IPS DF 6.9 (cell line): ENCODE measurements at regions not wholly inside any gene's neighbourhood (a gene's known extent, or its start where the extent isn't known, plus 50 kb on each side); places are given as distances from the start of the nearest gene placed in this dataset.
"Not testable (repeated sequence)": the region's sequence is repeated elsewhere in the genome, so short reads cannot be mapped to it uniquely, and the experiment has no call there.

Source experiments
- DNase-seq: peaks from one replicate; pipeline ENCODE4 v3.0.0-alpha.2; 2013; ENCODE audit warnings: low read depth, low spot score
- H3K27ac ChIP-seq: one replicate; pipeline ENCODE4 v1.5.1; 2013; ENCODE audit warnings: low read length, control low read depth
- H3K27me3 ChIP-seq: 2 replicates; pipeline ENCODE4 v1.6.1; 2013; ENCODE audit warnings: mild to moderate bottlenecking, low read length; ENCODE audit not compliant: control insufficient read depth, insufficient read depth
- H3K36me3 ChIP-seq: 2 replicates; pipeline ENCODE4 v1.6.1; 2013; ENCODE audit warnings: low read length; ENCODE audit not compliant: control insufficient read depth, insufficient read depth
- H3K4me1 ChIP-seq: 2 replicates; pipeline ENCODE4 v1.6.1; 2013; ENCODE audit warnings: low read length; ENCODE audit not compliant: control insufficient read depth, insufficient read depth
- H3K4me3 ChIP-seq: 2 replicates; pipeline ENCODE4 v1.5.1; 2013; ENCODE audit warnings: mild to moderate bottlenecking, low read length
- H3K9me3 ChIP-seq: 2 replicates; pipeline ENCODE4 v1.6.1; 2013; ENCODE audit warnings: low read length, inconsistent platforms; ENCODE audit not compliant: control insufficient read depth, insufficient read depth
- WGBS: extraction: QIAGEN DNeasy Blood & Tissue Kit; methylation state at CpG from one replicate; pipeline ENCODE4 v1.1.7; 2013; ENCODE audit warnings: mixed read lengths, missing lambda C conversion rate; ENCODE audit not compliant: insufficient read length, insufficient coverage; 5-methylcytosine and 5-hydroxymethylcytosine counted together

GRCh38 chr15:49721621-49722020, 100.8 kb downstream of the DTWD1 start:
- Histone ChIP-seq H3K9me3 (no peaks in the 10 kb centered on the region), H3K27ac (no peak overlapping the region), H3K4me3 (no peak overlapping the region), H3K4me1 (no peaks in the 10 kb centered on the region), H3K36me3 (no peaks in the 10 kb centered on the region), H3K27me3 (no peaks in the 10 kb centered on the region)
- WGBS: 100% methylated on average over 1 of the region's 1 CpG
- no peak for DNase-seq

- Histone ChIP-seq H3K27me3 (no peaks in the 10 kb centered on the region), H3K4me3 (no peak overlapping the region), H3K9me3 (no peaks in the 10 kb centered on the region), H3K36me3 (no peaks in the 10 kb centered on the region), H3K4me1 (no peaks in the 10 kb centered on the region), H3K27ac (no peak overlapping the region)
- no CpG with 5 or more reads among the region's 2 CpGs for WGBS
- DNase-seq: no peak
Measured at GRCh38 chr15:49723981-49724380, 103.1 kb downstream of the DTWD1 start.

GRCh38 chr15:49731187-49732099, 110.6 kb downstream of the DTWD1 start:
- Histone ChIP-seq H3K27ac (no peak overlapping the region), H3K36me3 (no peaks in the 10 kb centered on the region), H3K4me1 (no peaks in the 10 kb centered on the region), H3K9me3 (peaks cover 1% of the 10 kb centered on the region; the same call in 1 of the 2 replicates), H3K4me3 (no peak overlapping the region), H3K27me3 (no peaks in the 10 kb centered on the region; the same call in 1 of the 2 replicates)
- WGBS: no CpG with 5 or more reads among the region's 5 CpGs
- DNase-seq: no peak

GRCh38 chr15:49732109-49732508, 111.3 kb downstream of the DTWD1 start:
- not testable (repeated sequence) for DNase-seq, H3K4me3 ChIP-seq, H3K27ac ChIP-seq, H3K9me3 ChIP-seq, H3K36me3 ChIP-seq, H3K4me1 ChIP-seq, H3K27me3 ChIP-seq
- no CpG with 5 or more reads among the region's 10 CpGs for WGBS

GRCh38 chr15:49734089-49734488, 113.2 kb downstream of the DTWD1 start:
- no CpG with 5 or more reads among the region's 1 CpG for WGBS
- H3K4me3 ChIP-seq, H3K27me3 ChIP-seq, H3K4me1 ChIP-seq, H3K9me3 ChIP-seq, DNase-seq, H3K27ac ChIP-seq, H3K36me3 ChIP-seq: not testable (repeated sequence)

GRCh38 chr15:49734831-49735508, 114.1 kb downstream of the DTWD1 start:
- Histone ChIP-seq H3K27ac (no peak overlapping the region), H3K4me1 (no peaks in the 10 kb centered on the region), H3K4me3 (no peak overlapping the region), H3K9me3 (peaks cover 1% of the 10 kb centered on the region; the same call in 1 of the 2 replicates), H3K36me3 (no peaks in the 10 kb centered on the region), H3K27me3 (no peaks in the 10 kb centered on the region; the same call in 1 of the 2 replicates)
- no CpG with 5 or more reads among the region's 4 CpGs for WGBS
- DNase-seq: no peak

- H3K27ac ChIP-seq: no peak overlapping the region
- H3K4me3 ChIP-seq: no peak overlapping the region
- peaks cover 1% of the 10 kb centered on the region; the same call in 1 of the 2 replicates for H3K9me3 ChIP-seq
- no peak for DNase-seq
- no peaks in the 10 kb centered on the region; the same call in 1 of the 2 replicates for H3K27me3 ChIP-seq
- no peaks in the 10 kb centered on the region for H3K4me1 ChIP-seq
- H3K36me3 ChIP-seq: no peaks in the 10 kb centered on the region
Measured at GRCh38 chr15:49737127-49737526, 116.3 kb downstream of the DTWD1 start.

GRCh38 chr15:49741712-49742111, 120.9 kb downstream of the DTWD1 start:
- DNase-seq: no peak
- H3K27me3 ChIP-seq: no peaks in the 10 kb centered on the region
- no peaks in the 10 kb centered on the region for H3K4me1 ChIP-seq
- no peak overlapping the region for H3K27ac ChIP-seq
- H3K36me3 ChIP-seq: no peaks in the 10 kb centered on the region
- H3K9me3 ChIP-seq: no peaks in the 10 kb centered on the region
- H3K4me3 ChIP-seq: no peak overlapping the region

- Histone ChIP-seq H3K27ac (no peak overlapping the region), H3K4me3 (no peak overlapping the region), H3K4me1 (no peaks in the 10 kb centered on the region), H3K36me3 (no peaks in the 10 kb centered on the region), H3K9me3 (no peaks in the 10 kb centered on the region), H3K27me3 (no peaks in the 10 kb centered on the region)
- no peak for DNase-seq
- no CpG with 5 or more reads among the region's 3 CpGs for WGBS
Measured at GRCh38 chr15:49742381-49742780, 121.5 kb downstream of the DTWD1 start.

- Histone ChIP-seq H3K4me3 (no peak overlapping the region), H3K36me3 (no peaks in the 10 kb centered on the region), H3K4me1 (no peaks in the 10 kb centered on the region), H3K27me3 (no peaks in the 10 kb centered on the region), H3K9me3 (no peaks in the 10 kb centered on the region), H3K27ac (no peak overlapping the region)
- DNase-seq: no peak
- WGBS: no CpG with 5 or more reads among the region's 1 CpG
Measured at GRCh38 chr15:49747340-49747739, 126.5 kb downstream of the DTWD1 start.
